ENCODE measurements at regions not wholly inside any gene's neighbourhood (a gene's known extent, or its start where the extent isn't known, plus 50 kb on each side); places are given as distances from the start of the nearest gene placed in this dataset.

DNA sequence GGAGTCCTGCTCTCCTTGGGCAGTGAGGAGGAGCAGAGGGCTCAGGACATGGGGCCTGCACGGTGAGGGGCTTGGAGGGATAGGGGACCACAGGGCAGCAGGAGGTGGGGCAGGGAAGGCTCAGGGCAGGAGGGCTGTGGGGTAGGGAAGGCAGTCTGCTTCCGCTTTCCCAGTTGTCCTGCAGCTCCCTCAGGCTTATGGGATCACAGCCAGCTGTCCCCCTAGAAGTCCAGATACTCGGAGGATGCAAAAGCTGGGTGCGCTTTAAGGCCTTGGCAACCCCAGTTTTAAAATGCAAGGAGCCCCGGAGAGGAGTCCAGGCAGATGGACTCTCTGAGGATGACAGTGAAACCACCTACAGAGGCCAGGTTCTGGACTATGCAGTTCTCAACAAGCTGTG is 299.1 kb upstream of the FOXF1 start:
- Histone ChIP-seq H3K18ac (ENCODE audit: low read length) (no peak overlapping the region), H2BK5ac (ENCODE audit: low read length) (no peak overlapping the region)
- no CpG with 5 or more reads among the region's 5 CpGs for WGBS, 2 donors (ENCODE audit: extremely low coverage in 2 of 2, insufficient read length in 2 of 2, insufficient replicate concordance in 1 of 2)

DNA sequence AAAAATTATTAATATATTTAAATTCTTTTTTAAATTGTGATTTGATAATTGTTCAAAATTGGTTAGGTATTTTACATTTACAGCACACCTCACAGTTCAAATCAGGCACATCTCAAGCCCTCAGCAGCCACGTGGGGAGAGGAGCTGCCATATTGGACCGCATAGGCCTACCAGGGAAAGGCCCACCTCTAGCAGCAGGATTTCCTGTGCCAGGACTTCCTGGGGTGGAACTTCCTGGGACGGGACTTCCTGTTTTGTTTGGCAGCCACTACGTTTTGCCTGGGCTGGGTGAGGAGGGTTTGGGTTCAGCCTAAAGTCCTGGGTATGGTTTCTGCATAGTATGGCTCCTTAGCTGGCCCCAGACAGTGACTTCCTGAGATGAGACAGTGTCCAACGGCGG is 298.5 kb upstream of the FOXF1 start:
- Histone ChIP-seq H3K4me1 (ENCODE audit: control insufficient read depth in 2 of 2, insufficient read depth in 1 of 2, low read depth in 1 of 2, low read length in 2 of 2) (no peaks in the 10 kb centered on the region), H3K9me3 (replicated peaks in 1 of 2; ENCODE audit: control insufficient read depth in 2 of 2, insufficient read depth in 1 of 2, low read depth in 1 of 2, low read length in 2 of 2) (peaks cover 0 to 4% of the 10 kb centered on the region in 2 donors), H4K91ac (ENCODE audit: low read depth, low read length, poor library complexity) (no peak overlapping the region), H2BK120ac (ENCODE audit: low read depth, low read length) (no peak overlapping the region), H3K79me1 (ENCODE audit: low read depth, low read length) (no peaks in the 10 kb centered on the region), H3K9ac (ENCODE audit: low read depth, low read length, poor library complexity) (no peak overlapping the region), H2BK15ac (ENCODE audit: low read length) (no peak overlapping the region), H3K4me3 (ENCODE audit: low read length in 2 of 2) (no peak overlapping the region), H3K36me3 (replicated peaks in 1 of 2; ENCODE audit: control insufficient read depth in 2 of 2, insufficient read depth in 2 of 2, low read length in 2 of 2) (no peaks in the 10 kb centered on the region), H3K27ac (replicated peaks; ENCODE audit: low read length) (no peak overlapping the region), H2BK5ac (ENCODE audit: low read length) (no peak overlapping the region), H2AFZ (ENCODE audit: low read length) (peak overlapping the region; percentile 10), H3K27me3 (ENCODE audit: control insufficient read depth in 3 of 3, insufficient read depth in 3 of 3, low read depth in 1 of 3, low read length in 3 of 3) (peaks cover 0 to 1% (median 0%) of the 10 kb centered on the region in 3 experiments), H2BK12ac (ENCODE audit: low read length) (no peak overlapping the region), H4K8ac (ENCODE audit: low read depth, low read length) (no peak overlapping the region), H3K18ac (ENCODE audit: low read length) (peak overlapping the region; percentile 25), H2AK5ac (ENCODE audit: low read depth, low read length) (no peak overlapping the region), H3K4ac (ENCODE audit: low read length) (no peak overlapping the region), H3K14ac (ENCODE audit: low read length) (no peak overlapping the region), H3K4me2 (ENCODE audit: insufficient read depth, low read length, poor library complexity, severe bottlenecking) (no peak overlapping the region), H3K23ac (ENCODE audit: low read depth, low read length, poor library complexity) (no peak overlapping the region)
- WGBS, 2 donors (ENCODE audit: extremely low coverage in 2 of 2, insufficient read length in 2 of 2, insufficient replicate concordance in 1 of 2) = no CpG with 5 or more reads among the region's 6 CpGs
- DNase-seq (ENCODE audit: low spot score) = no peak

More for the DNA sequence above, 299.1 kb upstream of the FOXF1 start:
- H3K14ac ChIP-seq (ENCODE audit: low read length) = no peak overlapping the region
- H2BK15ac ChIP-seq (ENCODE audit: low read length) = no peak overlapping the region
- H3K23ac ChIP-seq (ENCODE audit: low read depth, low read length, poor library complexity) = no peak overlapping the region
- H4K8ac ChIP-seq (ENCODE audit: low read depth, low read length) = no peak overlapping the region
- H2BK120ac ChIP-seq (ENCODE audit: low read depth, low read length) = no peak overlapping the region
- no peak overlapping the region for H2AK5ac ChIP-seq (ENCODE audit: low read depth, low read length)
- H3K27ac ChIP-seq (replicated peaks; ENCODE audit: low read length) = no peak overlapping the region
- peaks cover 0 to 1% (median 0%) of the 10 kb centered on the region in 3 experiments for H3K27me3 ChIP-seq (ENCODE audit: control insufficient read depth in 3 of 3, insufficient read depth in 3 of 3, low read depth in 1 of 3, low read length in 3 of 3)
- no peak overlapping the region for H3K4ac ChIP-seq (ENCODE audit: low read length)
- H3K4me2 ChIP-seq (ENCODE audit: insufficient read depth, low read length, poor library complexity, severe bottlenecking) = no peak overlapping the region
- H3K9ac ChIP-seq (ENCODE audit: low read depth, low read length, poor library complexity) = no peak overlapping the region
- DNase-seq (ENCODE audit: low spot score) = no peak
- H3K9me3 ChIP-seq (replicated peaks in 1 of 2; ENCODE audit: control insufficient read depth in 2 of 2, insufficient read depth in 1 of 2, low read depth in 1 of 2, low read length in 2 of 2) = peaks cover 0 to 4% of the 10 kb centered on the region in 2 donors
- no peak overlapping the region for H4K91ac ChIP-seq (ENCODE audit: low read depth, low read length, poor library complexity)
- no peaks in the 10 kb centered on the region for H3K4me1 ChIP-seq (ENCODE audit: control insufficient read depth in 2 of 2, insufficient read depth in 1 of 2, low read depth in 1 of 2, low read length in 2 of 2)
- no peak overlapping the region for H2BK12ac ChIP-seq (ENCODE audit: low read length)
- no peak overlapping the region for H3K4me3 ChIP-seq (ENCODE audit: low read length in 2 of 2)
- H3K36me3 ChIP-seq (replicated peaks in 1 of 2; ENCODE audit: control insufficient read depth in 2 of 2, insufficient read depth in 2 of 2, low read length in 2 of 2) = no peaks in the 10 kb centered on the region
- no peaks in the 10 kb centered on the region for H3K79me1 ChIP-seq (ENCODE audit: low read depth, low read length)
- H2AFZ ChIP-seq (ENCODE audit: low read length) = no peak overlapping the region

DNA sequence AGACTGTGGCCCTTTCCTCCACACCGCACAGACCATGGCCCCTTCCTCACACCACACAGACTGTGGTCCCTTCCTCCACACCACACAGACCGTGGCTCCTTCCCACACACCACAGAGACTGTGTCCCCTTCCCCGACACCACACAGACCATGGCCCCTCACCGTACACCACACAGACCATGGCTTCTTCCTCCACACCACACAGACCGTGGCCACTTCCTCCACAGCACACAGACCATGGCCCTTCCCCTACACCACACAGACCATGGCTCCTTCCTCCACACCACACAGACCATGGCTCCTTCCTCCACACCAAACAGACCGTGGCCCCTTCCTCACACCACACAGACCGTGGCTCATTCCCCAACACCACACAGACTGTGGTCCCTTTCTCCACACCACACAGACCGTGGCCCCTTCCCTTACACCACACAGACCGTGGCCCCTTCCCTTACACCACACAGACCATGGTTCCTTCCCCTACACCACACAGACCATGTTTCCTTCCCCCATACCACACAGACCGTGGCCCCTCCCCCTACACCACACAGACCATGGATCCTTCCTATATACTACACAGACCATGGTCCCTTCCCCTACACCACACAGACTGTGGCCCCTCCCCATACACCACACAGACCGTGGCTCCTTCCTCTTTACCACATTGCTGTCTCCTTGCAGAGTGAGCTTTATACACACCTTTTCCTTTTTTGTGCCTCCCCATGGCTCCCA is 297.5 kb upstream of the FOXF1 start:
- DNase-seq (ENCODE audit: low spot score) = no peak
- H3K36me3 ChIP-seq (replicated peaks in 1 of 2; ENCODE audit: control insufficient read depth in 2 of 2, insufficient read depth in 2 of 2, low read length in 2 of 2) = no peaks in the 10 kb centered on the region
- H3K27ac ChIP-seq (replicated peaks; ENCODE audit: low read length) = no peak overlapping the region
- H3K4me3 ChIP-seq (ENCODE audit: low read length in 2 of 2) = peak overlapping the region in 1 of 2 donors; percentile 16
- no peak overlapping the region for H3K4ac ChIP-seq (ENCODE audit: low read length)
- peak overlapping the region; percentile 40 for H2AK5ac ChIP-seq (ENCODE audit: low read depth, low read length)
- no peaks in the 10 kb centered on the region for H3K27me3 ChIP-seq (ENCODE audit: control insufficient read depth in 3 of 3, insufficient read depth in 3 of 3, low read depth in 1 of 3, low read length in 3 of 3)
- H3K79me1 ChIP-seq (ENCODE audit: low read depth, low read length) = no peaks in the 10 kb centered on the region
- no peak overlapping the region for H2BK5ac ChIP-seq (ENCODE audit: low read length)
- H3K14ac ChIP-seq (ENCODE audit: low read length) = peak overlapping the region; percentile 83
- peaks cover 0 to 4% of the 10 kb centered on the region in 2 donors for H3K9me3 ChIP-seq (replicated peaks in 1 of 2; ENCODE audit: control insufficient read depth in 2 of 2, insufficient read depth in 1 of 2, low read depth in 1 of 2, low read length in 2 of 2)
- H3K9ac ChIP-seq (ENCODE audit: low read depth, low read length, poor library complexity) = no peak overlapping the region
- H3K4me1 ChIP-seq (ENCODE audit: control insufficient read depth in 2 of 2, insufficient read depth in 1 of 2, low read depth in 1 of 2, low read length in 2 of 2) = no peaks in the 10 kb centered on the region
- H2AFZ ChIP-seq (ENCODE audit: low read length) = no peak overlapping the region
- no peak overlapping the region for H2BK120ac ChIP-seq (ENCODE audit: low read depth, low read length)
- peak overlapping the region; percentile 50 for H3K18ac ChIP-seq (ENCODE audit: low read length)
- no peak overlapping the region for H3K4me2 ChIP-seq (ENCODE audit: insufficient read depth, low read length, poor library complexity, severe bottlenecking)
- peak overlapping the region; percentile 52 for H4K8ac ChIP-seq (ENCODE audit: low read depth, low read length)
- peak overlapping the region; percentile 87 for H3K23ac ChIP-seq (ENCODE audit: low read depth, low read length, poor library complexity)
- no peak overlapping the region for H2BK12ac ChIP-seq (ENCODE audit: low read length)
- WGBS, 2 donors (ENCODE audit: extremely low coverage in 2 of 2, insufficient read length in 2 of 2, insufficient replicate concordance in 1 of 2) = no CpG with 5 or more reads among the region's 11 CpGs
- no peak overlapping the region for H2BK15ac ChIP-seq (ENCODE audit: low read length)
- peak overlapping the region; percentile 1 for H4K91ac ChIP-seq (ENCODE audit: low read depth, low read length, poor library complexity)

DNA sequence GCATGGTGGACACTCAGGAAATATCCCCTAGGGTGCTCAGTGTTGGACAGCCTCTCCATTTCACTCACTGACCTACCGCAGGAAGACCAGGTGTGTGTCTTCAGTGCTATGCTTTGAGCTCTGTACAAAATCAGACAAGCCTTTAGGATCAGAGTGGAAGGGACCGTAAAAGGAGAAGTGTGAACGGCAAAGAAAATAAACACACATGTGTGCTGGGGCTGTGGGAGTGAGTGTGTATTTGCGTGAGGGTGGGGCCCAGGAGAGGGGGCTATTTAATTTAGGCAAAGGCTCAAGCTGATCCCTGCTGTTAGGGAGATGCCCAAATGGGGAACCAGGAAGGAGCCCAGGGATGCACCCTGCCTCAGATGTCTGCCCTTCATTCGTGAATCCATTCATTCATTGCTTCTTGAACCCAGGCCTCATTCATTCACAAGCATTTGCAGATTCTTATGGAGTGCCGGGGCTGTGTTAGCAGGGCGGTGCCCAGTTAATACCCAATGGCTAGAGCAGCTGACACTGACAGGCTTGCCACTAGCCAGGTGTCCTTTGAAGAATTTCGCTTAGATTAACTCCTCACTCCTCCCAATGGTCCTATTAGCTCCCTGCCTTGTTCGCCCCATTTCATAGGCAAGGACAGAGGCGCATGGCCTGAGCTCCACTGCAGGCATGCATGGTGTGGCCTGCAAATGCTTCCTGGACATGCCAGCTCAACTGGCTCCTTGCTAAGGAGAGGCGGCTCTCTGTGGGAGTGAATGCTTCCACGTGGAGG is 296.7 kb upstream of the FOXF1 start:
- Histone ChIP-seq H2AFZ (ENCODE audit: low read length) (no peak overlapping the region), H3K27ac (replicated peaks; ENCODE audit: low read length) (no peak overlapping the region), H3K23ac (ENCODE audit: low read depth, low read length, poor library complexity) (no peak overlapping the region), H3K9me3 (replicated peaks in 1 of 2; ENCODE audit: control insufficient read depth in 2 of 2, insufficient read depth in 1 of 2, low read depth in 1 of 2, low read length in 2 of 2) (peaks cover 0 to 4% of the 10 kb centered on the region in 2 donors), H2BK120ac (ENCODE audit: low read depth, low read length) (no peak overlapping the region), H2BK5ac (ENCODE audit: low read length) (no peak overlapping the region), H3K14ac (ENCODE audit: low read length) (no peak overlapping the region), H3K27me3 (ENCODE audit: control insufficient read depth in 3 of 3, insufficient read depth in 3 of 3, low read depth in 1 of 3, low read length in 3 of 3) (no peaks in the 10 kb centered on the region), H4K91ac (ENCODE audit: low read depth, low read length, poor library complexity) (no peak overlapping the region), H3K4me2 (ENCODE audit: insufficient read depth, low read length, poor library complexity, severe bottlenecking) (no peak overlapping the region), H3K4ac (ENCODE audit: low read length) (no peak overlapping the region), H3K4me3 (ENCODE audit: low read length in 2 of 2) (no peak overlapping the region), H3K18ac (ENCODE audit: low read length) (peak overlapping the region; percentile 54), H2AK5ac (ENCODE audit: low read depth, low read length) (peak overlapping the region; percentile 57), H3K9ac (ENCODE audit: low read depth, low read length, poor library complexity) (peak overlapping the region; percentile 10), H2BK15ac (ENCODE audit: low read length) (no peak overlapping the region), H3K4me1 (ENCODE audit: control insufficient read depth in 2 of 2, insufficient read depth in 1 of 2, low read depth in 1 of 2, low read length in 2 of 2) (no peaks in the 10 kb centered on the region), H4K8ac (ENCODE audit: low read depth, low read length) (no peak overlapping the region), H3K79me1 (ENCODE audit: low read depth, low read length) (no peaks in the 10 kb centered on the region), H2BK12ac (ENCODE audit: low read length) (no peak overlapping the region), H3K36me3 (replicated peaks in 1 of 2; ENCODE audit: control insufficient read depth in 2 of 2, insufficient read depth in 2 of 2, low read length in 2 of 2) (no peaks in the 10 kb centered on the region)
- no peak for DNase-seq (ENCODE audit: low spot score)
- WGBS, 2 donors (ENCODE audit: extremely low coverage in 2 of 2, insufficient read length in 2 of 2, insufficient replicate concordance in 1 of 2) = no CpG with 5 or more reads among the region's 12 CpGs
